CD14-positive monocyte (primary cell): ENCODE measurements at regions not wholly inside any gene's neighbourhood (a gene's known extent, or its start where the extent isn't known, plus 50 kb on each side); places are given as distances from the start of the nearest gene placed in this dataset.

Experiments
- DNase-seq, 3 donors: peaks; one replicate each; pipeline ENCODE4 v3.0.0-alpha.2; 2011 to 2022
- H2AFZ ChIP-seq: 2 replicates; pipeline ENCODE4 v1.6.0; 2012; ENCODE audit warnings: mild to moderate bottlenecking, low read depth, low read length, inconsistent platforms; ENCODE audit not compliant: insufficient read depth, poor library complexity, severe bottlenecking
- H3K27ac ChIP-seq, 2 donors: 1 replicate in 1 of 2; 2 replicates in 1 of 2; pipeline ENCODE4 v1.5.1; 2012 to 2013; ENCODE audit warnings: low read length in 2 of 2, control low read depth in 1 of 2, inconsistent platforms in 1 of 2, low read depth in 1 of 2, mild to moderate bottlenecking in 1 of 2
- H3K27me3 ChIP-seq, 2 donors: one replicate each; pipeline versions ENCODE4 v1.6.0 to v1.6.1; 2011 to 2013; ENCODE audit warnings: low read length in 2 of 2; ENCODE audit not compliant: control insufficient read depth in 2 of 2, insufficient read depth in 2 of 2
- H3K36me3 ChIP-seq, 2 donors: replicated peaks in 1 of 2; 1 replicate in 1 of 2; 2 replicates in 1 of 2; pipeline versions ENCODE4 v1.5.1 to v1.6.1; 2012 to 2013; ENCODE audit warnings: low read length in 2 of 2, control low read depth in 1 of 2, inconsistent platforms in 1 of 2, mild to moderate bottlenecking in 1 of 2; ENCODE audit not compliant: insufficient read depth in 2 of 2, control insufficient read depth in 1 of 2
- H3K4me1 ChIP-seq, 2 donors: 1 replicate in 1 of 2; 2 replicates in 1 of 2; pipeline versions ENCODE4 v1.5.1 to v1.6.1; 2012 to 2013; ENCODE audit warnings: low read length in 2 of 2, control low read depth in 1 of 2, inconsistent platforms in 1 of 2, mild to moderate bottlenecking in 1 of 2, moderate library complexity in 1 of 2; ENCODE audit not compliant: insufficient read depth in 2 of 2, control insufficient read depth in 1 of 2
- H3K4me2 ChIP-seq: replicated peaks from 2 replicates; pipeline ENCODE3; 2012; ENCODE audit warnings: low read length, moderate library complexity, mild to moderate bottlenecking; ENCODE audit not compliant: poor library complexity, severe bottlenecking; ENCODE audit errors: extremely low read depth
- H3K4me3 ChIP-seq, 3 experiments: fragments of 200-600 bp in 1 of 3; sonication (generic) in 1 of 3; replicated peaks in 1 of 3; 1 replicate in 2 of 3; 2 replicates in 1 of 3; pipeline ENCODE4 v1.5.1; 2011 to 2013; ENCODE audit warnings: low read length in 3 of 3, mild to moderate bottlenecking in 3 of 3, control low read depth in 2 of 3, low read depth in 2 of 3, inconsistent platforms in 1 of 3, moderate library complexity in 1 of 3
- H3K79me2 ChIP-seq: 2 replicates; pipeline ENCODE4 v1.6.0; 2012; ENCODE audit warnings: mild to moderate bottlenecking, control low read depth, inconsistent platforms, low read length, moderate library complexity; ENCODE audit not compliant: insufficient read depth
- H3K9ac ChIP-seq: 2 replicates; pipeline ENCODE4 v1.6.0; 2017; ENCODE audit warnings: low read length, mild to moderate bottlenecking; ENCODE audit not compliant: insufficient read depth, poor library complexity, severe bottlenecking
- H3K9me3 ChIP-seq, 2 donors: replicated peaks in 1 of 2; 1 replicate in 1 of 2; 2 replicates in 1 of 2; pipeline versions ENCODE4 v1.5.1 to v1.6.1; 2012 to 2013; ENCODE audit warnings: low read length in 2 of 2, control low read depth in 1 of 2; ENCODE audit not compliant: control insufficient read depth in 1 of 2, insufficient read depth in 1 of 2
- H4K20me1 ChIP-seq: 2 replicates; pipeline ENCODE4 v1.6.0; 2012; ENCODE audit warnings: mild to moderate bottlenecking, low read length, control low read depth, moderate library complexity; ENCODE audit not compliant: insufficient read depth
- H3K27ac Mint-ChIP-seq, 7 donors: one replicate each; pipeline ENCODE4 v1.8.0; 2020; ENCODE audit warnings: mild to moderate bottlenecking in 7 of 7, mixed read lengths in 7 of 7, moderate library complexity in 6 of 7, inconsistent platforms in 2 of 7
- H3K27me3 Mint-ChIP-seq, 3 donors: one replicate each; pipeline ENCODE4 v1.8.0; 2021 to 2022; ENCODE audit warnings: low read depth in 3 of 3, mild to moderate bottlenecking in 3 of 3, mixed read lengths in 3 of 3, moderate library complexity in 3 of 3, inconsistent platforms in 1 of 3
- H3K36me3 Mint-ChIP-seq, 2 donors: one replicate each; pipeline ENCODE4 v1.8.0; 2020; ENCODE audit warnings: mixed read lengths in 2 of 2, inconsistent platforms in 1 of 2, mild to moderate bottlenecking in 1 of 2
- H3K4me1 Mint-ChIP-seq: one replicate; pipeline ENCODE4 v1.8.0; 2020; ENCODE audit warnings: mild to moderate bottlenecking, mixed read lengths
- H3K4me3 Mint-ChIP-seq, 2 donors: one replicate each; pipeline ENCODE4 v1.8.0; 2020; ENCODE audit warnings: mild to moderate bottlenecking in 2 of 2, mixed read lengths in 2 of 2, moderate library complexity in 1 of 2
- H3K9me3 Mint-ChIP-seq, 7 donors: one replicate each; pipeline ENCODE4 v1.8.0; 2020 to 2022; ENCODE audit warnings: mixed read lengths in 7 of 7, mild to moderate bottlenecking in 6 of 7, moderate library complexity in 6 of 7, inconsistent platforms in 2 of 7
- CTCF ChIP-seq: fragments of 200-600 bp; IDR thresholded peaks from one replicate; pipeline ENCODE4 v1.8.0; 2022; ENCODE audit warnings: antibody characterized with exemption, mild to moderate bottlenecking
- WGBS: methylation state at CpG from one replicate; pipeline ENCODE4 v1.1.5; 2013; ENCODE audit warnings: missing lambda C conversion rate; ENCODE audit not compliant: insufficient coverage; 5-methylcytosine and 5-hydroxymethylcytosine counted together
- intact Hi-C, 2 donors: fragments of 100-400 bp; cut with micrococcal nuclease; formaldehyde crosslinking; loops; one replicate each; pipeline versions ENCODE4 v1.15.0 to v1.15.1; 2023

GRCh38 chr9:80503671-80504281, 932.0 kb downstream of the TLE4 start:
- H3K79me2 ChIP-seq, result no peaks in the 10 kb centered on the region
- no peak overlapping the region for H3K27ac ChIP-seq
- Mint-ChIP-seq H3K36me3 (no peaks in the 10 kb centered on the region), H3K9me3 (peaks cover 0 to 6% (median 2%) of the 10 kb centered on the region in 7 donors), H3K27me3 (no peaks in the 10 kb centered on the region), H3K4me3 (no peak overlapping the region), H3K27ac (no peak overlapping the region), H3K4me1 (no peaks in the 10 kb centered on the region)
- no peaks in the 10 kb centered on the region for H4K20me1 ChIP-seq
- H3K36me3 ChIP-seq, result no peaks in the 10 kb centered on the region
- H3K4me3 ChIP-seq, result no peak overlapping the region
- no peaks in the 10 kb centered on the region for H3K4me1 ChIP-seq
- intact Hi-C loops, result loop anchor here in 1 of 2 donors (10.0 kb wide), 1 partner anchor 109 kb away; no protein-coding TSS in a partner anchor
- WGBS, result no CpG with 5 or more reads among the region's 2 CpGs
- no peak overlapping the region for H3K9ac ChIP-seq
- no peaks in the 10 kb centered on the region for H3K27me3 ChIP-seq
- no peak for DNase-seq
- H3K4me2 ChIP-seq, result no peak overlapping the region
- no peak overlapping the region for H2AFZ ChIP-seq
- TF ChIP-seq CTCF, result no peak
- no peaks in the 10 kb centered on the region for H3K9me3 ChIP-seq

- H3K27ac ChIP-seq, result no peak overlapping the region
- no peak overlapping the region for H3K4me2 ChIP-seq
- no peaks in the 10 kb centered on the region for H3K79me2 ChIP-seq
- H3K4me1 ChIP-seq, result no peaks in the 10 kb centered on the region
- Mint-ChIP-seq H3K36me3 (no peaks in the 10 kb centered on the region), H3K4me1 (no peaks in the 10 kb centered on the region), H3K27ac (no peak overlapping the region), H3K27me3 (no peaks in the 10 kb centered on the region), H3K9me3 (peaks cover 0 to 16% (median 3%) of the 10 kb centered on the region in 7 donors), H3K4me3 (no peak overlapping the region)
- no peaks in the 10 kb centered on the region for H3K36me3 ChIP-seq
- no peak for DNase-seq
- no peak for TF ChIP-seq CTCF
- no CpG with 5 or more reads among the region's 5 CpGs for WGBS
- intact Hi-C loops, result loop anchor here in 1 of 2 donors (10.0 kb wide), 1 partner anchor 108 kb away; no protein-coding TSS in a partner anchor
- H2AFZ ChIP-seq, result no peak overlapping the region
- no peaks in the 10 kb centered on the region for H3K27me3 ChIP-seq
- H4K20me1 ChIP-seq, result no peaks in the 10 kb centered on the region
- H3K9ac ChIP-seq, result no peak overlapping the region
- H3K4me3 ChIP-seq, result no peak overlapping the region
- peaks cover 7 to 8% of the 10 kb centered on the region in 2 donors for H3K9me3 ChIP-seq
Observed at GRCh38 chr9:80502306-80502705, 930.5 kb downstream of the TLE4 start.
